ENCODE measurements at regions not wholly inside any gene's neighbourhood (a gene's known extent, or its start where the extent isn't known, plus 50 kb on each side); places are given as distances from the start of the nearest gene placed in this dataset.
"Not testable (repeated sequence)": the region's sequence is repeated elsewhere in the genome, so short reads cannot be mapped to it uniquely, and the experiment has no call there.

DNA sequence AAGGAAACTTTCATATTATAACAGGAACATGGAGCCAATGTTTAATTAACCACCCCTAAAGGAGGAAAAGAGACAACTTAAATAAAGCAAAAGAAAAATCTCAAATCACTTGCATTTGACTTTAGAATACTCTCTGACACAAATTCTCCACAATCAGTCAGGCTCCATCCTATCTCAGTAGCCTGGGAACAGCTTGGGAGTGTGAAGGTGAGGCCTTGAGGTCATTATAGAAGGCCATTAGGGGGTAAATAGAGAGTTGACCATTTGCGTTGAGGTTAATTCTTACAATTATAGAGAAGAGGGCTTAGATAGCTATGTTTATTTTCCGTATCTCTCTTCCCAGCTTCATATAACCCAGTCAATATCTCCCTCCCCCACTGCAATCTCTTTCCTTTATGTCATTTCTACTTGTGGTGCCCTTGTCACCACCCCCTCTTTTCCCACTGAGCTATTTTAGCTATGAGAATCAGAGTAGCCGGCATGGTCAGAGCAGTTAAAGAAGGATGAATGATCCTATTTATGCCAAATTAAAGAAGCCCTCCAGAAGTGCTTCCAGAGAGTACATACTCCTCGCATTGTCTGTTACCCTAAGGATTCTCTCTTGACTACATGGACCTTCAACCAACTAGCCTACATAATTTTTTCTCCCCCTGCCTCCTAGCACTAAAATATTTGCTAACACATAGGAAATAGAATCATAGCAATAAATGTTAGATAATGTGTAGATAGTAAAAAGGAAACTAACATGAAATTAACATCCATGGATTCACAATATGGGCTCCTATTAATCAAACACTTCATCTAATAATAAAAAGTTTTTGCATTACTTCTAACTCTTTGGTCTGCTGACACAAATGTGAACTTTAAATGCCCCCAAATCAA lies 135.2 kb upstream of the KRR1 start:
- peaks cover 5 to 12% (median 11%) of the 10 kb centered on the region in 4 donors for H3K4me1 ChIP-seq (ENCODE audit: control insufficient read depth in 4 of 4, insufficient read depth in 4 of 4, low read length in 3 of 4)
- no peak for DNase-seq (ENCODE audit: low spot score)
- no peak overlapping the region for H3K9ac ChIP-seq (ENCODE audit: low read depth in 1 of 2, low read length in 2 of 2)
- H3K9me3 ChIP-seq (ENCODE audit: control insufficient read depth in 4 of 4, low read length in 3 of 4): no peaks in the 10 kb centered on the region
- H3K36me3 ChIP-seq (ENCODE audit: control insufficient read depth in 4 of 4, insufficient read depth in 3 of 4, low read depth in 1 of 4, low read length in 3 of 4): no peaks in the 10 kb centered on the region
- TF ChIP-seq RXRA (IDR thresholded peaks at IDR 0.05): peak in 1 of 2 donors; percentile 31
- TF ChIP-seq SP1 (IDR thresholded peaks at IDR 0.05): no peak
- TF ChIP-seq NR2F2 (IDR thresholded peaks at IDR 0.05): peak; percentile 84
- no peak for TF ChIP-seq EGR1 (IDR thresholded peaks at IDR 0.05; ENCODE audit: low read depth in 2 of 2)
- TF ChIP-seq, protein P1, sequence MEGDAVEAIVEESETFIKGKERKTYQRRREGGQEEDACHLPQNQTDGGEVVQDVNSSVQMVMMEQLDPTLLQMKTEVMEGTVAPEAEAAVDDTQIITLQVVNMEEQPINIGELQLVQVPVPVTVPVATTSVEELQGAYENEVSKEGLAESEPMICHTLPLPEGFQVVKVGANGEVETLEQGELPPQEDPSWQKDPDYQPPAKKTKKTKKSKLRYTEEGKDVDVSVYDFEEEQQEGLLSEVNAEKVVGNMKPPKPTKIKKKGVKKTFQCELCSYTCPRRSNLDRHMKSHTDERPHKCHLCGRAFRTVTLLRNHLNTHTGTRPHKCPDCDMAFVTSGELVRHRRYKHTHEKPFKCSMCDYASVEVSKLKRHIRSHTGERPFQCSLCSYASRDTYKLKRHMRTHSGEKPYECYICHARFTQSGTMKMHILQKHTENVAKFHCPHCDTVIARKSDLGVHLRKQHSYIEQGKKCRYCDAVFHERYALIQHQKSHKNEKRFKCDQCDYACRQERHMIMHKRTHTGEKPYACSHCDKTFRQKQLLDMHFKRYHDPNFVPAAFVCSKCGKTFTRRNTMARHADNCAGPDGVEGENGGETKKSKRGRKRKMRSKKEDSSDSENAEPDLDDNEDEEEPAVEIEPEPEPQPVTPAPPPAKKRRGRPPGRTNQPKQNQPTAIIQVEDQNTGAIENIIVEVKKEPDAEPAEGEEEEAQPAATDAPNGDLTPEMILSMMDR (IDR thresholded peaks at IDR 0.05; ENCODE audit: low read depth, low read length, missing input control): no peak
- TF ChIP-seq, protein P2, sequence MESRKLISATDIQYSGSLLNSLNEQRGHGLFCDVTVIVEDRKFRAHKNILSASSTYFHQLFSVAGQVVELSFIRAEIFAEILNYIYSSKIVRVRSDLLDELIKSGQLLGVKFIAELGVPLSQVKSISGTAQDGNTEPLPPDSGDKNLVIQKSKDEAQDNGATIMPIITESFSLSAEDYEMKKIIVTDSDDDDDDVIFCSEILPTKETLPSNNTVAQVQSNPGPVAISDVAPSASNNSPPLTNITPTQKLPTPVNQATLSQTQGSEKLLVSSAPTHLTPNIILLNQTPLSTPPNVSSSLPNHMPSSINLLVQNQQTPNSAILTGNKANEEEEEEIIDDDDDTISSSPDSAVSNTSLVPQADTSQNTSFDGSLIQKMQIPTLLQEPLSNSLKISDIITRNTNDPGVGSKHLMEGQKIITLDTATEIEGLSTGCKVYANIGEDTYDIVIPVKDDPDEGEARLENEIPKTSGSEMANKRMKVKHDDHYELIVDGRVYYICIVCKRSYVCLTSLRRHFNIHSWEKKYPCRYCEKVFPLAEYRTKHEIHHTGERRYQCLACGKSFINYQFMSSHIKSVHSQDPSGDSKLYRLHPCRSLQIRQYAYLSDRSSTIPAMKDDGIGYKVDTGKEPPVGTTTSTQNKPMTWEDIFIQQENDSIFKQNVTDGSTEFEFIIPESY (IDR thresholded peaks at IDR 0.05): no peak
- H3K4me3 ChIP-seq (ENCODE audit: low read depth in 1 of 3, low read length in 3 of 3): no peak overlapping the region
- 84% methylated on average over 4 of the region's 4 CpGs for WGBS
- H3K27ac ChIP-seq (ENCODE audit: low read depth in 1 of 2, low read length in 2 of 2): no peak overlapping the region
- no peaks in the 10 kb centered on the region for H3K27me3 ChIP-seq (ENCODE audit: control insufficient read depth in 4 of 4, insufficient read depth in 4 of 4, low read length in 3 of 4)

DNA sequence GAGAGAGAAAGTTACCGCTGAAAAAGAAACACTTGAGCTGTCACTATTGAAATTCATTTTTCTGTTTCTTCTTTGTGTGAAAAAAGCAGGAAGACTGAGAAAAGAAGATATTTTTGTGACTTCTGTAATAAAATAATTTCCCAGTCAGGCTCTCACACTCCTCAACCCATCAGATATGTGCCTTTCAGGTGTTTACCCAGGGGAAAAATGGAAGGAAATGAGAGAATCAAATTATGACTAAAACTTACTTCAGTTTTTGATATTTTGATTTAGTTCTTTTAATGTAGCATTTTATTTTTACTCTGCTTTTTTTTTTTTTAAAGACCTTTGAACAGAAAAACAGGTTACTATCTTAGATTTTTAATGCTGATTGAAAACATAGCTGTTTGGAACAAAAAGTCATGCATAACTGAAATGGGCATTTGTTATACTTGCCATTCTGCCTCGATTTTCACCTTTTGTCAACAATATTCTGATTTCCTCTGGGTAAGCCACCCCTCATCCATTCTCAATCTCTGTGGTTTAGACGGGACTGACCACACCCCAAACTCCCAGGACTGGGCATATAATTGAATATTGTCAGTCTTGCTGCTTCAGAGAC lies 133.2 kb upstream of the KRR1 start:
- DNase-seq (ENCODE audit: low spot score): no peak
- Histone ChIP-seq H3K27me3 (ENCODE audit: control insufficient read depth in 4 of 4, insufficient read depth in 4 of 4, low read length in 3 of 4) (no peaks in the 10 kb centered on the region), H3K4me1 (ENCODE audit: control insufficient read depth in 4 of 4, insufficient read depth in 4 of 4, low read length in 3 of 4) (no peaks in the 10 kb centered on the region), H3K9me3 (ENCODE audit: control insufficient read depth in 4 of 4, low read length in 3 of 4) (no peaks in the 10 kb centered on the region), H3K4me3 (ENCODE audit: low read depth in 1 of 3, low read length in 3 of 3) (no peak overlapping the region), H3K27ac (ENCODE audit: low read depth in 1 of 2, low read length in 2 of 2) (no peak overlapping the region), H3K9ac (ENCODE audit: low read depth in 1 of 2, low read length in 2 of 2) (no peak overlapping the region), H3K36me3 (ENCODE audit: control insufficient read depth in 4 of 4, insufficient read depth in 3 of 4, low read depth in 1 of 4, low read length in 3 of 4) (no peaks in the 10 kb centered on the region)
- TF ChIP-seq EGR1 (IDR thresholded peaks at IDR 0.05; ENCODE audit: low read depth in 2 of 2) (no peak), GABPA (IDR thresholded peaks at IDR 0.05 in 1 of 2, conservative IDR thresholded peaks at IDR 0.05 in 1 of 2) (no peak), TAF1 (conservative IDR thresholded peaks at IDR 0.05) (no peak), HNF4A (conservative IDR thresholded peaks at IDR 0.05) (no peak), FOXA2 (IDR thresholded peaks at IDR 0.05) (no peak), JUND (IDR thresholded peaks at IDR 0.05) (no peak), HNF4G (IDR thresholded peaks at IDR 0.05) (no peak), NR2F2 (IDR thresholded peaks at IDR 0.05) (no peak), FOXA1 (IDR thresholded peaks at IDR 0.05) (no peak)
- WGBS: 90% methylated on average over 3 of the region's 3 CpGs

DNA sequence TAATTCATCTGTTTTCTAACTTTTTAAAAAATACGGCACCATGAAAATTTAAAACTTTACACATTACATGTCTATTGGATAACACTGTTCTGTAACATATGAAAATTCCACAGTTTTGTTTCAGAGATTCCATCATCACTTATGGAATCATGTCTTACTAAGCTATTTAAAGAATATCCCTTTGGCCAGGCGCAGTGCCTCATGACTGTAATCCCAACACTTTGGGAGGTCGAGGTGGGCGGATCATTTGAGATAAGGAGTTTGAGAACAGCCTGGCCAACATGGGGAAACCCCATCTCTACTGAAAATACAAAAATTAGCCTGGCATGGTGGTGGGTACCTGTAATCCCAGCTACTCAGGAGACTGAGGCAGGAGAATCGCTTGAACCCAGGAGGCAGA lies 131.7 kb upstream of the KRR1 start:
- H3K27ac ChIP-seq (ENCODE audit: low read depth in 1 of 2, low read length in 2 of 2); H3K4me1 ChIP-seq (ENCODE audit: control insufficient read depth in 4 of 4, insufficient read depth in 4 of 4, low read length in 3 of 4); DNase-seq (ENCODE audit: low spot score); H3K9me3 ChIP-seq (ENCODE audit: control insufficient read depth in 4 of 4, low read length in 3 of 4); H3K9ac ChIP-seq (ENCODE audit: low read depth in 1 of 2, low read length in 2 of 2); H3K4me3 ChIP-seq (ENCODE audit: low read depth in 1 of 3, low read length in 3 of 3); H3K36me3 ChIP-seq (ENCODE audit: control insufficient read depth in 4 of 4, insufficient read depth in 3 of 4, low read depth in 1 of 4, low read length in 3 of 4); H3K27me3 ChIP-seq (ENCODE audit: control insufficient read depth in 4 of 4, insufficient read depth in 4 of 4, low read length in 3 of 4): not testable (repeated sequence)
- WGBS: 95% methylated on average over 5 of the region's 5 CpGs

All from liver (tissue), 8 donors.